Neuron (in vitro differentiated cells): ENCODE measurements at regions not wholly inside any gene's neighbourhood (a gene's known extent, or its start where the extent isn't known, plus 50 kb on each side); places are given as distances from the start of the nearest gene placed in this dataset.
"Not testable (repeated sequence)": the region's sequence is repeated elsewhere in the genome, so short reads cannot be mapped to it uniquely, and the experiment has no call there.

Source experiments
- H2AFZ ChIP-seq: one replicate; pipeline ENCODE4 v1.6.1; 2013; ENCODE audit warnings: low read depth, mild to moderate bottlenecking, inconsistent platforms, low read length, moderate library complexity
- H3K27me3 ChIP-seq: one replicate; pipeline ENCODE4 v1.6.1; 2013; ENCODE audit warnings: low read length; ENCODE audit not compliant: insufficient read depth
- H3K36me3 ChIP-seq: one replicate; pipeline ENCODE4 v1.6.1; 2013; ENCODE audit warnings: low read length; ENCODE audit not compliant: insufficient read depth
- H3K4me1 ChIP-seq: one replicate; pipeline ENCODE4 v1.6.1; 2013; ENCODE audit warnings: low read length; ENCODE audit not compliant: insufficient read depth
- H3K4me3 ChIP-seq: 2 replicates; pipeline ENCODE4 v1.5.1; 2013; ENCODE audit warnings: mild to moderate bottlenecking, low read length, moderate library complexity
- H3K9me3 ChIP-seq: one replicate; pipeline ENCODE4 v1.6.1; 2013; ENCODE audit warnings: low read length

DNA sequence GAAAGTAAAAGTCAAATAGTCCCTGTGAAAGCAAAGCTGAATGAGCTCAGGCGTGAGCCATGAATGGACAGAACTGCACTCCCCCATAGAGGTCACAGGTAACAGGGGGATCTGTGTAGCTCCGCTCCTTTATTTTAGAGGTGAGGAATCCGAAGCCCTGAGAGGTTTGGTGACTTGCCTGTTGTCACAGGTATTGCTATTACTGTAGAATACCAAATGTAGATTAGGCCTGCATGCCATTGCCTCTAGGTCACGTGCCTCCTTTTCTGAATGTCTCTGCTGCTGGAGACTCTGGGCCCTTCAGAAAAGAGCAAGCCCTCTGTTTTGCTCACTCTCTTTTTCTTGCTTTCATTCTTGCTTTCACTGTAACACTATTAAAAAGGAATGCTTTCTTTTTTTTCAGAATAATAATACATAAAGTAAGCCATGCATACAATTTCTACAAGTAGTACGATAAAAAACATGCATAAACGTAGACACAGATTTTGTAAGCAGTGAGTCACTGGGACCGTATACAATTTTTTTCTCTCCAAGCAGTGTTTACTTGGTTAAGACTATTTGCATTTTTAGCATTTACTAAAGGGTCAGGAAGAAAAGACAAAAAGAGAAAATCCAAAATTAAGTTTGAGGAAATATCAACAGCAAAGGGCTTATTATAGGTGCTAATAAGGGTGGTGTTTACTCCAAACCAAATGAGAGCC, 568.7 kb upstream of the ADAMTS16 start:
- no peaks in the 10 kb centered on the region for H3K27me3 ChIP-seq
- H3K4me3 ChIP-seq: peak overlapping the region; percentile 33
- H3K36me3 ChIP-seq: no peaks in the 10 kb centered on the region
- H3K4me1 ChIP-seq: peaks cover 42% of the 10 kb centered on the region
- no peaks in the 10 kb centered on the region for H3K9me3 ChIP-seq
- peak overlapping the region; percentile 73 for H2AFZ ChIP-seq

DNA sequence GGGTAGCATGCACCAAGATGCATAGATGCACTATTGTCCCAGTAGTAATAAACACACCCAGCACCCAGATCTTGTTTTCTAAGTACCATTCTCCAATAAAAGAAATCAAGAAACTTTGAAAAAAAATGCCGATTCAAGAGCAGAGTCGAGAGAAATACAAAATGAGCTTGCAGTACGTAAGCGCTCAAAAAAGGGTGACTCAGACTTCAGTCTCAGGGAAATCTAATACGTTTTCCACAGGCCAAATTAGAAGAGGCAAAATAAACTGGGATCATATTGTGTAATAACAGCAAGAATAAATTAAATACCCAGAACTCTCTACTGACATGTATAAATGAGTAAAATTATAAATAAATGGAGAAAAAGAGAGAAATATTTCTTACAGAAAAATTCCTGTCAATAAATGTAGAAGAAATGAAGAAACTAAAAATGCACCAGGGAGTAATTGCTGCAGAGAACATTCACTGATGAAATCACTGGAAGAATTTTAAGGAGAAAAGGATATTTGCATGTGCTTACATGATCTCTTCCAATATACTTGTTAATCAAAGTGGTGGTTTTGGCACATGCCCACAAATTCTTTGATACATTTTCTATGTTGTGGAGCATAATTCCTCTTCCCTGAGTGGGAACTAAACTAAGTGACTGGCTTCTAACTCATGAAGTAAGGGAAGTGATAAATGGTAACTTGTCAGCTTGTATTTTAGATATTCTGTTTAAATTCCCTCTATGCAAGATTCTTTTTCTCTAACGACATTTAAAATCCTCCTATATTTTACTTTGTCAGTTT, 567.6 kb upstream of the ADAMTS16 start:
- Histone ChIP-seq H2AFZ (no peak overlapping the region), H3K36me3 (no peaks in the 10 kb centered on the region), H3K27me3 (no peaks in the 10 kb centered on the region), H3K4me3 (no peak overlapping the region), H3K9me3 (no peaks in the 10 kb centered on the region), H3K4me1 (peaks cover 53% of the 10 kb centered on the region)

DNA sequence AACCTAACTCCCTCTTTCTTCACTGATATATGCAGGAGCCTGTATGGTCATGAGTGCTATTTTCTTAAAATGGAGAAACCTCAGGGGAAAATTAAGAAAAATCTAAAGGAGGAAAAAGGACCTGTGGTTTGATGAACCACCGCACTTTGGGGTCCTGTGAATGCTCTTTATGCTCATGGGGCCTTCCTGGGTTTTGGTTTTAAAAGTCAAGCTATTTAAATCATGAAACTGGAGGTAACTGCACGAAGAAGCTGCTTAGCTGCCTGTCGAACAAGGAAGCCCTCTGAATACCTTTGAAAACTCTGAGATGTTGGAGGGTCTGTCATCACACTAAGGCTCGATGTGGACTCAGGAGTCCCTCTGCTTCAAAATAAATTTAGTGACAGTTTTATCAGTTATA, 564.5 kb upstream of the ADAMTS16 start:
- H3K9me3 ChIP-seq: no peaks in the 10 kb centered on the region
- peaks cover 42% of the 10 kb centered on the region for H3K4me1 ChIP-seq
- no peak overlapping the region for H3K4me3 ChIP-seq
- no peaks in the 10 kb centered on the region for H3K27me3 ChIP-seq
- H2AFZ ChIP-seq: no peak overlapping the region
- no peaks in the 10 kb centered on the region for H3K36me3 ChIP-seq

DNA sequence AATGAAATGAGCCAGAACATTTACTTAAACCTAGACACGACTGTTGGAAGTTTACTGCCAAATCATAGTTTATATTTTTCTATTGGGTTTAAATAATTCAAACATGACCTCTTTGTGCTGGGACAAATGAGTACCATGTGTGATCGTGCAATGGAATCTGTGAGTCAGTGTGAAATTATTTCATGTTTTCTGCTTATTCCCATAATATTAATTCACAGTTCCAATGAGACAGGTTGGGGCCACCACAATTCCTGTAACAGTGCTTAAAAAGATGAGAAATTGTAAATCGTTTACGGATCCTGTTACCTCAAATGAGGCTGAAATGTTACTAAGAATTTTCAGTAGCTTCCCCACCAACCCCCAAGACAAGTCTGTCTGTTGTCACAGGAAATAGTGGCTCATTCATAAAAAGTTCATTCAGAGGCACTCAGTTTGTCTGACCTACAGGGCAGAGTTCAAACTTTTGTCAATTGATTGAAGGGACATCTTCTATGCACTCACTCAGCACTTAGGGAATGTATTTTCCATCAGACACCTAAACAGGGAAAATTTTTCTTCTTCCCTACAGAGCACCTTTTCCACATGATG, 563.9 kb upstream of the ADAMTS16 start:
- H3K4me3 ChIP-seq: no peak overlapping the region
- H3K4me1 ChIP-seq: peaks cover 35% of the 10 kb centered on the region
- no peaks in the 10 kb centered on the region for H3K9me3 ChIP-seq
- H3K27me3 ChIP-seq: no peaks in the 10 kb centered on the region
- H3K36me3 ChIP-seq: no peaks in the 10 kb centered on the region
- no peak overlapping the region for H2AFZ ChIP-seq

DNA sequence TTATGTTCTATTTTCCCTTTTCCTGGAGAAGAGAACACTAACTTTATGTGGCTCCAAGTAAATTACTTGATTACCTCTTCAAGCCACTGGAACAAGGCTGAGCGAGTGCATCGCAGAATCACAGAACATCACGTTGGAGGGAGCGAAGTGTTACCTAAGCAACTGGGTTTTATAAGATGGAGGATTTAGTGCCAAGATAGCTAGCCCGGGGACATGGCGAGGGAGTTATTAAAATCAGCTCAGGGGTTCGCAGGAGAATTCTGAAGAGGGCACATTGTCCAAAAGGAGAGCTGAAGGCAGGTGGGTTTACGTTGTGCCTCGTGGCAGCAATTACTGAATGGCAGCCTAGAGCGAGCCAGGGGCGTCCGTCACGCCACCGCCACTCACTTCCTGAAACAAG, 563.2 kb upstream of the ADAMTS16 start:
- H2AFZ ChIP-seq: no peak overlapping the region
- H3K36me3 ChIP-seq: no peaks in the 10 kb centered on the region
- no peaks in the 10 kb centered on the region for H3K27me3 ChIP-seq
- H3K9me3 ChIP-seq: no peaks in the 10 kb centered on the region
- H3K4me3 ChIP-seq: no peak overlapping the region
- peaks cover 29% of the 10 kb centered on the region for H3K4me1 ChIP-seq

DNA sequence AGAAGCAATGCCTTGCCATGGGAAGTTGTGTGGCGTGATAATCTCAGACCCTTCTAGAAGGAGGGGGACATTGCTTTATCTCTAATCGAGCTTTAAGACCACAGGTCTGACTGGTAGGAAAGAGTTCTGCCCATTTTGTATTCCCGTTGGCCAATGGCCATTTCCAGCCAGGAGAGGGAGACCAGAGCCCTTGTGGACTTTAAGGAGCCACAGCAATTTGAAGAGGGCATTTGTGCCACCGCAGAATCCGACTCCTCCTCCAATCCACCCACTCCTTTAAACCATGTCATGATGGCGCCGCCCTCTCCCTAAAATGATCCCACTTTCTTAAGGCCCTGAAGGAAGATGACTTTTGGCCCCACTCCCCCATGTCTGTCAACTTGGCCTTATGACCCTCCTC, 560.5 kb upstream of the ADAMTS16 start:
- no peak overlapping the region for H3K4me3 ChIP-seq
- H2AFZ ChIP-seq: no peak overlapping the region
- no peaks in the 10 kb centered on the region for H3K36me3 ChIP-seq
- peaks cover 2% of the 10 kb centered on the region for H3K9me3 ChIP-seq
- H3K4me1 ChIP-seq: peaks cover 25% of the 10 kb centered on the region
- no peaks in the 10 kb centered on the region for H3K27me3 ChIP-seq

DNA sequence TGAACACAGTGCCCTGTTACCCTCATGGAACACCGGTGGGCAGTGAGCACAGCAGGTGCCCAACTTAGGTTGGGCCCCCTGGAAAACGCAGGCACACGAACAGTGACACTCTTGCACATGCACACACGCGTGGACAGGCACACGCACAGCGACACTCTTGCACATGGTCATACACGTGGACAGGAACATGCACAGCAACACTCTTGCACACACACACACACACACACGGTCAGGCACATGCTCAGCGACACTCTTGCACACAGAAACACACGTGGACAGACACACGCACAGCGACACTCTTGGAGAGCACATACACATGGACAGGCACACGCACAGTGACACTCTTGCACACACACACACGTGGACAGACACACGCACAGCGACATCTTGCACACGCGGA, 559.4 kb upstream of the ADAMTS16 start:
- Histone ChIP-seq H3K4me3 (no peak overlapping the region), H3K36me3 (no peaks in the 10 kb centered on the region), H3K9me3 (peaks cover 2% of the 10 kb centered on the region), H2AFZ (no peak overlapping the region), H3K4me1 (peaks cover 17% of the 10 kb centered on the region), H3K27me3 (no peaks in the 10 kb centered on the region)

DNA sequence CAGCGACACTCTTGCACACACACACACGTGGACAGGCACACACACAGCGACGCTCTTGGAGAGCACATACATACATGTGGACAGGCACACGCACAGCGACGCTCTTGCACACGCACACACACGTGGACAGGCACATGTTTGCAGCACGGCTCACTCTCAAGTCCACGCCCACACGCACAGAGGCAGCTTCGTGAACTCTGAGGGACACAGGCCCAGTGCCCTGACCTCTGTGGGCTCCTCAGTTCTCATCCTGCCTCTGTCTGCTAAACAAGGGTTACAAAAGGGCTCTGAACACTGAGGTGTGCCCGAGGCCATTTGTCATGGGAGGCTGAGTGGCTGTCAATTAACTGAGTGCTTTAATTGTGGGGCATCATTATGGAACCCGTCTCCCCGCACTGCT, 558.8 kb upstream of the ADAMTS16 start:
- Histone ChIP-seq H3K4me3 (no peak overlapping the region), H3K9me3 (peaks cover 2% of the 10 kb centered on the region), H3K4me1 (peaks cover 12% of the 10 kb centered on the region)

DNA sequence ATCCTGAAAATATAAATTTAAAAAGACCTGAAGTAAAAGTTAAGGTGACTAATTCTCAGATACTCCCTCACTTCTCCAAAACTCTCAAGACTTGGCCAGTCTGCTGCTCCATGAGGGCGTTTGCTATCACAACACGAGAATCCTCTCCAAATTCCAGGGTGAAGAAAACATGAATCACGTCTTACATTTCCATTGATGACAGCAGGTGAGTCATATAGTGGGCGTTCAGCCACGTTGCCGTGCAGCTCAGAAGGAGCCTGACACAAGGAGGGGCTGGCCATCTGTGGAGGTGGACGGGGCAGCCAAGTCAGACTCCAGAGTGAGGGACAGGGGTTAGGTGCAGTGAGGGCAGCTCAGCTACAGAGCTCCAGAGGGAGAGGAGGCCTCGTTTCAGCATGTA, 555.1 kb upstream of the ADAMTS16 start:
- Histone ChIP-seq H2AFZ (no peak overlapping the region), H3K4me1 (no peaks in the 10 kb centered on the region), H3K36me3 (no peaks in the 10 kb centered on the region), H3K4me3 (no peak overlapping the region), H3K27me3 (no peaks in the 10 kb centered on the region), H3K9me3 (peaks cover 2% of the 10 kb centered on the region)

More for the DNA sequence above, 558.8 kb upstream of the ADAMTS16 start:
- Histone ChIP-seq H3K27me3 (no peaks in the 10 kb centered on the region), H3K36me3 (no peaks in the 10 kb centered on the region), H2AFZ (no peak overlapping the region)

DNA sequence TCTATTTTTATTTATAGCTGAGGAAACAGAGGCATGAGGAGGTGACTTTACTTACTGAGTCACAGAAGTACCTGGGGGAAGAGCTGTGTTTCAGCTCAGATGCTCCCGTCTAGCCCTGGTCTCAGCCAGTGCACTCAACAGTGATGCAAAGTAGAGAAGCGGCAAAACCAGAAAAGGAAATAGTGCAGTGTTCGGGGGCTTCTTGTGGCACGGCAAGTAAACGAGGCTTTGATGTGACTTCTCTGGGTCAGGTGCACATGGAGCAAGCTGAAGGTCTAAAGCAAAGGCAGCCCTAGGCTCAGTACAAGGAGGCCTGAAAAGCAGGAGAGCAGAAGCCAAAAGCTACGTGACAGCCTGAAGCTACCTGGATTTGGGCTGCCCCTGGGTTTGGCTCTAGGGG, 526.7 kb upstream of the ADAMTS16 start:
- H3K27me3 ChIP-seq: no peaks in the 10 kb centered on the region
- H3K36me3 ChIP-seq: no peaks in the 10 kb centered on the region
- no peak overlapping the region for H2AFZ ChIP-seq

DNA sequence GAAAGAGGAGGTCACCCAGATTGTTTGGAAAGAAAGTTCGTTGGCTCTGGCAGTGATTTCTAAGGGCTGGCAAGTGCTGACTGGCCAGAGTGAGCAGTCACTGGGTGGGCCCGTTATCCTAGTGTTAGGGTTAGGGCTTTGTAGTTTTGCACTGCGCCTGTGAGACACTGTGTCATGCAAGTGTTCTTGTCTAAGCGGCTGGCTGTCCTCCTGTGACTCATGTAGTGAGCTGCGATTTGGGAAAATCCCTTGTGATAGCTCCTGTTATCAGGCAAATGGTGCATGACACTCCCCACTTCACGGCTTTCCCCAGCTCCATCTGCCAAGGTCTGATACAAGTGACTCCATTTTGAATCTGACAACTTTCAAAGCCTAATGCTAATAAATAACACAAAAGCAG, 526.0 kb upstream of the ADAMTS16 start:
- Histone ChIP-seq H3K4me1 (no peaks in the 10 kb centered on the region), H3K9me3 (peaks cover 3% of the 10 kb centered on the region), H3K36me3 (no peaks in the 10 kb centered on the region), H2AFZ (no peak overlapping the region), H3K27me3 (no peaks in the 10 kb centered on the region), H3K4me3 (no peak overlapping the region)

More for the DNA sequence above, 526.7 kb upstream of the ADAMTS16 start:
- peaks cover 4% of the 10 kb centered on the region for H3K9me3 ChIP-seq
- H3K4me3 ChIP-seq: no peak overlapping the region
- no peaks in the 10 kb centered on the region for H3K4me1 ChIP-seq

DNA sequence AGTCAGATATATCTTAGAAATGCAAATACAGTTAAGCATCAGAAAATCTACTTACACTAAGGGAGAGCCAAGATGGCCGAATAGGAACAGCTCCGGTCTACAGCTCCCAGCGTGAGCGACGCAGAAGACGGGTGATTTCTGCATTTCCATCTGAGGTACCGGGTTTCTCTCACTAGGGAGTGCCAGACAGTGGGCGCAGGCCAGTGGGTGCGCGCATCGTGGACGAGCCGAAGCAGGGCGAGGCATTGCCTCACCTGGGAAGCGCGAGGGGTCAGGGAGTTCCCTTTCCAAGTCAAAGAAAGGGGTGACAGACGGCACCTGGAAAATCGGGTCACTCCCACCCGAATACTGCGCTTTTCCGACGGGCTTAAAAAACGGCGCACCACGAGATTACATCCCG, 524.8 kb upstream of the ADAMTS16 start:
- not testable (repeated sequence) for H3K36me3 ChIP-seq, H3K27me3 ChIP-seq, H3K4me1 ChIP-seq, H2AFZ ChIP-seq, H3K9me3 ChIP-seq, H3K4me3 ChIP-seq

DNA sequence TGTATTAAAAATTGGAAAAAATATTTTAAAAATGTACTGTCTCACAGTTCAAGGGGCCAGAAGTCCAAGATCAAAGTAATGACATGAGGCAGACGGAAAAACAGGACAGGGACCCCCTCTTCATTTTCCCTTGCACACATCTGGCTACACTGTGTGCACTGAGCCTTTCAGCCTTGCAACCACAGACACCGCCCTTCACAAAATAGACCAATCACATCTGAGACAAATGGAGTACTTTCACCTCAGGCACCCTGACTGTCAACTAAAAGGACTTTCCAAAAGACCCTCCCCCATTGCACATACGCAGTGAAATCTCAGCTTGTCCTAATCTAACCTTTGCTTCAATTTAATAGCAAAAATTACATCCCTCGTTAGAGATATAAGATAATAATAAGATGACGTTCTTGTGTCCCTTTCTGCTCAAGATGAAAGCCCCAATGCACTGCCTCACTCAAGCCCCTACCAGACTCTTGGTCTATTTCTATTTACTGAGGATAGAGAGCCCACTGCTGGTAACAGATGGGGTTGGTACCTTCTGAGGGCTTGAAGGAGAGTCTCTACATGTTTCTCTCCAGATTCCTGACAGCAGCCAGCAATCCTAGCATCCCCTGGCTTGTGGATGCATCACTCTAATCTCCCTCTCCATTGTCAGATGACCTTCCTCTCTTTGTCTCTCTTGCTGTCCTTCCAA, 514.8 kb upstream of the ADAMTS16 start:
- Histone ChIP-seq H3K4me3 (no peak overlapping the region), H3K27me3 (no peaks in the 10 kb centered on the region), H3K4me1 (peaks cover 38% of the 10 kb centered on the region), H3K36me3 (no peaks in the 10 kb centered on the region), H2AFZ (no peak overlapping the region), H3K9me3 (no peaks in the 10 kb centered on the region)
